HTR-8/SVneo (cell line): ENCODE measurements at regions not wholly inside any gene's neighbourhood (a gene's known extent, or its start where the extent isn't known, plus 50 kb on each side); places are given as distances from the start of the nearest gene placed in this dataset.
"Not testable (repeated sequence)": the region's sequence is repeated elsewhere in the genome, so short reads cannot be mapped to it uniquely, and the experiment has no call there.

ENCODE experiments used
- DNase-seq: peaks from one replicate; pipeline ENCODE4 v3.0.0; 2011; ENCODE audit warnings: low spot score, mixed read lengths; ENCODE audit not compliant: insufficient read length
- FAIRE-seq: peaks from 2 replicates; lab custom pipeline; 2011; peaks lifted over from hg19 to GRCh38; lab: Jason Lieb, UNC

DNA sequence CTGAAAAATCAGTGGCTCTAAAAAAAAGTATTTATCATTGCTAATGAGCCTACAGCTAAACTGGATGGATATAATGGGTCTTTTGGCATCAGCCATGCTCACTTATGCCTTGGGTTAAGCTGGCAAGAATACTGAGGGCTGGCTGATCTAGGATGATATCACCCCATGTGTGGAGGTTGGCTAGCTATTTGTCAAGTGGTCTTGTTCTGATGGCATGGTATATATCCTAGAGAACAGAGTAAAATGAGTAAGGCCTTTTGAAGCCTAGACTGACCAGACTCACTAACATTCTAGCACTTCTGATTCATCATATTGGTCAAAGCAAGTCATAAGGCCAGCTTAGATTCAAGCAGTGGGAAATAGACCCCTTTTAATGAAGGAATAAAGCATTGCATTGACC is 383.0 kb downstream of the SLITRK1 start:
- DNase-seq (no peak), FAIRE-seq (no peak)

DNA sequence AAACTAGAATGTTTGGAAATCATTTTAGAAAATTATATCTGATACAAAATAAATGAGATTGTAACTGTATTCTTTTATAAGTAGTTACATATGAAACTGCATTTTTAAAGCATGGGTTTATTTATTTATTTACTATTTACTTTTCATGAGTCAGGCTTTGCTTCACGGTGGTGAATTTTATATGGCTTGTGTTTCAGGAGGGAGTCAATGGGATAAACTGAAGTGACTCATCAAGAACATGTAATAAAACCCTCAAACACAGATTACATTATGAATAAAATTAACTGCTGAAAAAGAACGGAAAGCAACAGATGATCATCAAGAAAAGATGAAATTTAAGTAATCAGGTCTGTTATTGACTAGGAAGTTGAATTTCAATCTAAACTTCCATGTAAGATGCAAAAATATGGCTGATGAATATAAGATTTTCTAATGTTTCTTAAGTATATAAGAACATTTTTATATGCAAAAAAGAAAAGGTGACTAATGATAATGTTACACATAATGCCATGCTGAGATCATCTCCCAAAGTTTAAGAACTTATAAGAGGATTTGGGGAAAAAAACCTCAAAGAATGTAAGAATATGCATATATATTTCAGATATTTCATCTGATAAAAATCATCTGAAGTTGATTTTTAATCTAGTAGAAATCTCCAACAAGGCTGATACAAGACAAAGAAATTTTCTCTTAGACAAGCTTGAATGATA is 383.6 kb downstream of the SLITRK1 start:
- DNase-seq: peak; percentile 12
- no peak for FAIRE-seq

DNA sequence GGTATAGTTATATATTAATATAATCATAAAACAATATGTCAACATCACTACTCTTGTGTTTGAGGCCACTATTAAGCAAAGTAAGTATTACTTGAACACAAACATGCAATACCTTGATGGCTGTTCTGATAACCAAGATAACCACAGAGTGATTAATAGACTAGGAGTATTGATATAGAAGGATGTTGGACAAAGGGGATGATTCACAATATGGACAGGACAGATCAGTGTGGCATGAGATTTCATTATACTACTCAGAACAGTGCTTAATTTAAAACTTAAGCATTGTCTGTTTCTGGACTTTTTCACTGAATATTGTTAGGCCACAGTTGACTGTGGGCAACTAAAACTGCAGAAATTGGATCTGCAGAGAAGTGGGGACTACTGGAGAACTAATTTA is 384.2 kb downstream of the SLITRK1 start:
- DNase-seq (no peak), FAIRE-seq (no peak)

DNA sequence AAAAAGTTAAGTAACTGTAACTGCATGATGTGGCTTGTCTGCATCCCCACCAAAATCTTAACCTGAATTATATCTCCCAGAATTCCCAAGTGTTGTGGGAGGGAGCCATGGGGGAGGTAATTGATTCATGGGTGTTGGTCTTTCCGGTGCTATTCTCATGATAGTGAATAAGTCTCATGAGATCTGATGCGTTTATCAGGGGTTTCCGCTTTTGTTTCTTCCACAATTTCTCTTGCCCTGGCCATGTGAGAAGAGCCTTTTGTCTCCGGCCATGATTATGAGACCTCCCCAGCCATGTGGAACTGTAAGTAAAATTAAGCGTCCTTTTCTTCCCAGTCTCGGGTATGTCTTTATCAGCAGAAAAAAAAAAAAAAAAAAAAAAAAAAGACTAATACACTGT is 385.8 kb downstream of the SLITRK1 start:
- DNase-seq (no peak), FAIRE-seq (no peak)

DNA sequence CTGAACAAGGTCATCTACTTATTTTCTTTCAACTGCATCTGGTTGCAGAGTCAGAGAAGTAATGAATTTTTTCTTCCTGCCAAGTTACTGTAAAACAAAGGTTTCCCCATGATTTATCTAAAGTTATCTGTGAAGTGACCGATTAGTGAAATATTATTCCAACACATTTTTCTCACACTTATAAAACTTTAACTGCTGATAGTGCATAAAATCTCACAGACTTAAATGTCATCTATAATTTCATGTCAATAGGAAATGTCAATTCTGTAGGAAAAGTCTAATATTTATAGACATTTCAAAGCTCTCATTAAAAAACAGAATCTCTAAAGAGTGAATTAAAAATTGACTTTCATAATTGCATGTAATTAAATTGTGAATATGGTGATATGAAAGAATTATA is 397.2 kb downstream of the SLITRK1 start:
- no peak for FAIRE-seq
- no peak for DNase-seq

DNA sequence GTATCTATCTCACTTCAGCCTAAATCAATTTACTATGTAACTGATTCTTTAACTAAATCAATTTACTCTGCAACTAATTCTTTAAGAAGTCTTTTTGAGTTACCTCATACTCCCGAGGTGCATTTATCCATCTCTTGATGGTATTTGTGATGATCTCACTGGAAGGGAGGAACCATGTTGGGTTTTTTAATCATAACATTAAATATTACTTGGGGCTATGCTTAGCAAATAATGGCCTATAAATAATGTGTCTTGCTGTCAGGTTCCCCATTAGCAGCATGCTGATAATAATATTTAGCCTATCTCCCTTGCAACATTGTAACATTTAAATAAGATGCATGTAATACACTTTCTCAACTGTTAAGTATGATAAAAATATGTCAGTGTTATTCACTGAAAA is 411.3 kb downstream of the SLITRK1 start:
- FAIRE-seq: no peak
- DNase-seq: no peak

DNA sequence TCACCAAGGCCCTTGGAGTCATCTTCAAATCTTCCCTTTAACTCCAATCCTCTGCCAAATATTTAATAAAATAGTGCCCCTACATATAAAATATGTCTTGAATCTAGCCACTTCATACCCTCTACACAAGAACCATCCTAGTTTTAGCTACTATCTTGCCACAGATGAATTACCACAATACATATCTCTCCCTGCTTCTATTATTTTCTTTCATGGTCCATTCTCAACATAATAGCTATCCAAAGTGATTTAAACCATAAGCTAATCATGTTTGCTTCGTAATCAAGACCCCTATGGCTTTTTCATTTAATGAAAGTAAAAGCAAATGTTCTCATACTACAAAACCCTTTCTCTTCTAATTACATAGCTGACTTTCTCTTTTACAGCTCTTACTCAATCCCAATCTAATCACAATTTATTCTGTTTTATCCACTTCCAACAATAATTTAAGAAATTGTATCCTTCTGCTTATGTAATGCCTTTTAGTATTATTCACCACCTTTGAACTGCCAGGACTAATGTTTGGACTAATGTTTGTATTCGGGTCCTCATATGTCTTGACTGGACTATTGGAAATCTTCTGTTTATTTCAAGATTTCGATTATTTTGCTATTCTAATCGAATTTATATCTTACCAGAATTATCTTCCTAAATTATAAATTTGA is 412.0 kb downstream of the SLITRK1 start:
- DNase-seq: no peak
- FAIRE-seq: no peak

DNA sequence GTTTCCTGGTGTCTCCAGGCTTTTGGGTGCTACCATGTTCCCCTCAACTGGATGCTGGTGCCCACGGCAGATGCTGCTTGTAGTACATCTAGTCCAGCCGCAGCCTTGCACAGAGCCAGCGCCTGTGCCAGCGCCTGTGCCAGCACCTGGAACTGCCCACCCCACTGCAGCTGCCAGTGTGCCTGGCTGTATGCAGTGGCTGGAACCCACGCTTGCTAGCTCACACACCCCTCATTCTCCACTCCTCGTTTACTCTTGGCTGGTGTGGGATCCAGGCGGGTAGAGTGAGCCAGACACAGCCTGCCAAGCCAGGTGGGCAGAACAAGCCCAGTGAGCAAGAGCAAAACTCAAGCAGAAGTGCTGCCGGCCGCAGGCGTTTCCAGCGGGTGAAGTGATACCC is 428.6 kb downstream of the SLITRK1 start:
- FAIRE-seq (no peak), DNase-seq (no peak)

DNA sequence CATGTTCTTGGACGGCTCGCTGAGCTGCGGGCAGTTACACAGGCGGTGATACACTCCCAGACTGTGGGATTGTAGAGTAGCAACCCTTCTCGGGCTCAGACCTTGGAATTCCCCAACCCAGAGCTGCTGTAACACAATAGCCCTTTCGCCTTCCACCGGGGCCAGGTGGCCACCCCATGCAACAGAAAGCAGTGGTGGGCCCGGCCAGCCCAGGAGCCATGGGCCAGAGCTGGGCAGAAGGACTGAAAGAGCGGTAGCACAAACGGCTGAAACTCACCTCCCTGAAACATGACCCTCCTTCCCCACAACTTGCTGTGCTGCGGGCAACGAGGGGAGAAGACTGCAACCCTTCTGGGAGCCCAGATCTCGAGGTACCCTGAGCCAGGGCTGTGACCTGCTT is 429.0 kb downstream of the SLITRK1 start:
- FAIRE-seq (no peak), DNase-seq (no peak)

DNA sequence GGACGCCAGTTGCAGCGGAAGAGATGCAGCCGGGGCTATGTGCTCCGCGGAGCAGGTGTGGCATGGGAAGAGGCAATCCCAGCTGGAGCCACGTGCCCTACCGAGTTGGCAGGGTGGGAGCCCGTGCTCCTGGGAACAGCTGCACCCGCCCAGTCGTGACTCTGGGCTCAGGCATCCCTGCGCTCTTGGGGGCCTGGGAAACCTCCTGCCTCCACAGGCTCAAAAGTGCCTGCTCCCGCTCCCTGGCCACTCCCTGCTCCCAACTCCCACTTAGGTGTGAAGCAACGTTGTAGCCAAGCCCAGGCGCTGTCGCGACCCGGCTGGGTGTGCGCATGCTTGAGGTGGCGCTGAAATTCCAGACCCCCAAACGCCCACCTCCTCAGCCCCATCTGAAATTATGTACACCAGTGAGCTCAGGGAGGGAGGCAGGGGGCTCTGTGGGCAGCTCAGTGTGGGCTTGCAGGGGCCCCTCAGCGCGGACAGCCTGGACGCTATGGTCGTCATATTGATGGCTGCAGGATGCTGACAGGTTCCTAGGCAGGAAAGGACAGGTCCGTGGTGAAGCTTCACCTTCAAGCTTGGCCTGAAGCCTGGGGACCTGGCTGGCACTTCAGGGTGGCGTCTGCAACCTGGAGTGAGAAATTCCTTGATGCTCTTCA is 429.9 kb downstream of the SLITRK1 start:
- FAIRE-seq: no peak
- no peak for DNase-seq

DNA sequence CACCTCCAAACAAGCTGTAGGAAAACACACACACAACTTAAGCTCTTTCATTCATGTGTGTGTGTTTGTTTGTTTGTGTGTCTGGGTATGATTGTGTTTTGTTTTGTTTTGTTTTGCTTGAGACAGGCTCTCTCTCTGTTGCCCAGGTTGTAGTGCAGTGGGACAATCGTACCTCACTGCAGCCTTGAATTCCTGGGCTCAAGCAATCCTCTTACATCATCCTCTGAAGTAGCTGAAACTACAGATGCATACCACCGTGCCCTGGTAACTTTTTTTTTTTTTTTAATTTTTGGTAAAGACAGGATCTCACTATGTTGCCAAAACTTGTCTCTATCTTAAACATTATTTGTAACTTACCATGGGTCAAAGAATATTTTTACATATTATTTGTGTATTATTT is 431.7 kb downstream of the SLITRK1 start:
- FAIRE-seq: peak; percentile 60

DNA sequence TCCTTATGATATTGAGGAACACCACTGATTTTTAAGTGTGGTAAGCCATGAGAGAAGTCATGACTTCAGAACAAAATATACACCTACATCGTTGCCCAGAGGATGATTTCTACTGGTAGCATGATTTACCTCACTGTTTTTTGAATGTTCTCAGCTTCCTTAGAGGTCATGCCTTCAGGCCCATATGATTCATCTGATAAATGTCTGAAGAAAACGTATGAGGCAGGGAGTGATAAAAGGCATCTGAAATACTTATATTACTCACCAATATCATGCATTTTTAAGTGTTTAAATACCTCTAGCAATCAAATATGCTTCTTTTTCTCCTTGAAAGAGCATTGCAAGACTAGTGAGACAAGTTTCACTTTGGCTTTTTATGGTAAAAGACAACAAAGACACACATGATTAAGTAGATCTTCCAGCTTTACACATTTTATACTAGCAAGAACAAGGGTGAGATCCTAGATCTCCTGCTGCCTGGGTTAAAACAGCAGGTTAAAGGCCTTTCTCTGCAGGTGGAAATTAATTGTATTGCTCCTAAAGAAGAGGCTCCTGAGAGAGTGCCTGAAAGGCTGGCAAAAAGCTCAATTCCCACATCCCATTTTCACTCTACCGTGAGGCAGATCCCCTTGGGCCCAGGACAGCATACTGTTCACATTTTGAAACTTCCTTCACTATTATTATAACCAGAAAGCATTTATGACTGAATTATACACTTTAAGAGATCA is 432.4 kb downstream of the SLITRK1 start:
- DNase-seq (peak; percentile 10), FAIRE-seq (no peak)

More for the DNA sequence above, 431.7 kb downstream of the SLITRK1 start:
- no peak for DNase-seq

DNA sequence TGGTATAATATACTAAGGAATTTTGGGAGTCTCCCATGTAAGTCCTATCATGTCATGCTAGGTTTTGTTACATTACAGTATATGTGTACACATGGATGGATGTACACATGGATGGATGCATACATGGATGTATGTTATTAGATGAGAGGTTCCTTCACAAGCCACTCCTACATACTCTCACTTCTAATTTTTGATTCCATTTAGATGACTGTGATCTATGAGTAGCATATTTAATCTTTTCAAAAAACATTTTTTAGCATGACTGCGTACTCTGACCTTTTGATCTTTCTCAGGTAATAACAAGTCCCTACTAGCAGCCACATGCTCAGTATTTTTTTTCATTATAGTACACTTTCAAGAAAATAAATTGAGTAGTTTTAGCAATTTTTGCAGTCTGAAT is 441.8 kb downstream of the SLITRK1 start:
- DNase-seq (no peak), FAIRE-seq (no peak)

DNA sequence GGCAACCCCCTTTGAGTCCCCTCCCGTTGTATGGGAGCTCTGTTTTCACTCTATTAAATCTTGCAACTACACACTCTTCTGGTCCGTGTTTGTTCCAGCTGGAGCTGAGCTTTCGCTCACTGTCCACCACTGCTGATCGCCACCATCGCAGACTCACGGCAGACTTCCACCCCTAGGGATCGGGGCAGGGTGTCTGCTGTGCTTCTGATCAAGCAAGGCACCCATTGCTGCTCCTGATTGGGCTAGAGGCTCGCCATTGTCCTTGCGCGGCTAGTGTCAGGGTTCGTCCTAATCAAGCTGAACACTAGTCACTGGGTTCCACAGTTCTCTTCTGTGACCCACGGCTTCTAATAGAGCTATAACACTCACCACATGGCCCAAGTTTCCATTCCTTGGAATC is 442.8 kb downstream of the SLITRK1 start:
- FAIRE-seq, DNase-seq: not testable (repeated sequence)

DNA sequence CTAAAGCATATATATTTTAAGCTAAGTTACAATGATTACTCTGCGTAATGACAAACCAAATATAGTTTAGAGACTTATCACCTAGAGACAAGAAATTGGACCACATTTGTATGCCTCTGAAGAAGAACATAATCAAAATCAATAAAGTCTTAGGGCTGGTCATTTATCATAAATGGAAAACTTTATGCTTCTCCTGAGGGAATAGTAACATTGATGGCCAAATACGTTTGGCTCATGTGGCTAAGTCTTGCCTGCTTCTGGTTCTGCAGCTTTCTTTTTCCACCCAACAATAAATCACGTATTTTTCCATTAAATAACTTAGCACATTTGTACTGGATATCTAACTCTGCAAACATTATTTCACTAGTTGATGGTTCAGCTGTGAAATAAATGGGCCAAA is 458.4 kb downstream of the SLITRK1 start:
- no peak for DNase-seq
- no peak for FAIRE-seq

DNA sequence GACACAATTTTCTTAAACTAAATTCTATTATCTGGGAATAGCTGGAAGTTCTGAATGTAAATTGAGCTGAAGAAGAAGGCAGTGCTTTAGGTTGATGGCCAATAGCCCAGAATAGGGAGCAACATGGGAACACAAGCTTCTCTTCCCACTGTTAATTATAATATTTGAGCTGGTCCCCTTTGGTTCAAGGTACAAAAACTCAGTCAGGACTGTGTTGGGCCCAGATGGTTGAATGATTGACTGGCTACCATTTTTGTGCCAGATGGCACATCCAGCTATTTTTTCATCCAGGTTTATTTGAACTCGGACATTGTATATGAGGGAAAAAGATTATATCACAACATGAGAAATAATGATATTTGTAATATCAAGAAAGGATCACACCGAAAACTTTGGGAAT is 458.9 kb downstream of the SLITRK1 start:
- DNase-seq (no peak), FAIRE-seq (no peak)

DNA sequence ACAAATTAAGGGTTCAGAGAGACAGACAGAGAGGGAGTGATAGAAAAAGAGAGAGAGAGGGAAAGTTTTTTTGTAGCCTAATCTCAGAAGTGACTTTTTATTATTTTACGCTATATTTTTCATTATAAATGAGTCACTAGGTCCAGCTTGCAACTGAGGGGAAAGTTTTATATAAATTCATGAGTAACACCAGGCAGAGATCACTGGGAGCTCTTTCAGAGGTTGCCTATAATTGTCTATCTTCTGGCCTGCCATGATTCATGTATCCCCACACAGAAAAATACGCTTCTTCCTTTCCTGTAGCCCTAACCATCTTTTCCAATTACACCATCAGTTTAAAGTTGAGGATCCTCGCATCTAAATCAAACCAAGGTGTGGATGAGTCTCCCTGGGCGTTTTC is 467.9 kb downstream of the SLITRK1 start:
- DNase-seq (no peak), FAIRE-seq (no peak)

DNA sequence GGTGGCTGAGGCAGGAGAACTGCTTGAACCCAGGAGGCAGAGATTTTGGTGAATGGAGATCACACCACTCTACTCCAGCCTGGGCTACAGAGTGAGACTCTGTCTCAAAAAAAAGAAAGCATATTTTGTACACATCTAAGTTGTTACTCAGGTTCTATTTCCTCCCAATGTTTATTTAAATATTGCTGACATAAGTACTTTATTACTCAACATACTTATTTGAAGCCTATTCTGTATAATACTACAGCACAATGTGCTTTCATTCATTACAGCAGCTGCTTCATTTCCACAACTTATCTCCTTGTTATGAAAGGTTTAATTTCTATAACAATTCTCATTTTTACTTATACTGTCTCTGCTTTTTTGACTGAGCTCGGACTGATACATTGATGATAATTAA is 495.7 kb downstream of the SLITRK1 start:
- FAIRE-seq (no peak), DNase-seq (no peak)

DNA sequence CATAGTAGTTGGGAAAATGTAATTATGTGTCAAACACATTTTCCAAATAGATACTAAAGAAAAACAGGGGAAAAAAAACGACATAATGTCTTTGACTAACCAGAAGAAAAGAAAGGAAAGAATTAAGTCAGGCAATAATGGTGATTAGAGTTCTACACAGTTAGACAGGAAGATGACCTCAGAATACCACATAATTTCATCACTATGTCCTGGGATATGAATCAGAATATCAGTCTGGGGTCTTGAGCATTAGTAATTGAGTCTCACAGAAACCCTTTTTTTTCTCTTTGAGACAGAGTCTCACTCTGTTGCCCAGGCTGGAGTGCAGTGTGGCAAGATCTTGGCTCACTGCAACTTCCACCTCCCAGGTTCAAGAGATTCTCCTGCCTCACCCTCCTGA is 503.4 kb downstream of the SLITRK1 start:
- FAIRE-seq (no peak), DNase-seq (no peak)

DNA sequence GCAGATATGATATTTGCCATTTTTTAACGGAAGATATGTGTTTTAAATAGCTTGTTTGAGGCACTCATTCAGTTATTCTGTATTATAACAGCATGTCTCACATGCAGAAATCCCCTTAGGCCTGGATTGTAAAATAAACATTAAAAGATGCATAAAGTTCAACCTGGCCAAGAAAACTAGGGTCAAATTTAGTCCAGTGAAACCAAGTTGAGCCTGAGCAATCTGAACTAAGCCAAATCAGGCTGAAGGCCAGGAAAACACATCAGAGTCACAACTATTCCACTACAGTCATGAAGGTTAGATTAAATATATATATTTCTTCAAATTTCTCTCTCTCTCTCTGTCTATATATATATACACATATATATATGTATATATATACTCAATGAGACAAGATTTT is 504.8 kb downstream of the SLITRK1 start:
- FAIRE-seq (no peak), DNase-seq (no peak)

DNA sequence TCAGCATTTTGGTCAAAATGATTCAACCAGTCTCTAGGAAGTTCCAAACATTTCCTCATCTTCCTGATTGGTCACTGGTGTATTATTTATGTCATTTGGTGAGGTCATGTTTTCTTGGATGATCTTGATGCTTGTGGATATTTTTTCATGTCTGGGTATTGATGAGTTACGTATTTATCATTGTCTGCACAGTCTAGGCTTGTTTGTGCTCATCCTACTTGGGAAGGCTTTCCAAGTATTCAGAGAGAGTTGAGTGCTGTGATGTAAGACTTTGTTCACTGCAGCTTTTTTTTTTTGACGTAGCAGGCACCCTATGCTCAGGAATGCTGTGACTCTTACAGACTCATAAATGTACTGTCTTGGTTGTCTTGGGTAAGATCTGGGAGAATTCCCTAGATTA is 509.5 kb downstream of the SLITRK1 start:
- DNase-seq (no peak), FAIRE-seq (no peak)
